Pancreas (tissue), 10 donors: ENCODE measurements at regions not wholly inside any gene's neighbourhood (a gene's known extent, or its start where the extent isn't known, plus 50 kb on each side); places are given as distances from the start of the nearest gene placed in this dataset.

Experiments
- ATAC-seq, 4 donors: fragments of 200-7000 bp; cut with Tn5 transposase; one replicate each; pipeline versions ENCODE4 v1.8.0 to v1.9.1; 2020; ENCODE audit warnings: mild to moderate bottlenecking in 4 of 4, moderate library complexity in 4 of 4
- DNase-seq, 6 donors: peaks; one replicate each; pipeline ENCODE4 v3.0.0-alpha.2; 2020
- FAIRE-seq: peaks from 2 replicates; lab custom pipeline; 2012; peaks lifted over from hg19 to GRCh38; lab: Jason Lieb, UNC
- H3K27ac ChIP-seq, 4 donors: fragments of 200-600 bp; sonication (generic); 1 replicate in 3 of 4; 2 replicates in 1 of 4; pipeline versions ENCODE4 v1.5.0 to v1.8.0; 2020
- H3K27me3 ChIP-seq, 4 donors: fragments of 200-600 bp; one replicate each; pipeline ENCODE4 v1.8.0; 2021
- H3K36me3 ChIP-seq, 3 donors: fragments of 200-600 bp; sonication (generic) in 1 of 3; one replicate each; pipeline versions ENCODE4 v1.5.0 to v1.8.0; 2020 to 2021
- H3K4me1 ChIP-seq, 3 donors: fragments of 200-600 bp; one replicate each; pipeline ENCODE4 v1.8.0; 2021
- H3K4me3 ChIP-seq, 4 donors: fragments of 200-600 bp; sonication (generic) in 2 of 4; one replicate each; pipeline versions ENCODE4 v1.5.0 to v1.8.0; 2020 to 2021
- H3K9me3 ChIP-seq, 4 donors: fragments of 200-600 bp; one replicate each; pipeline ENCODE4 v1.8.0; 2021
- CTCF ChIP-seq, 4 donors: fragments of 200-600 bp; sonication (generic) in 3 of 4; IDR thresholded peaks; one replicate each; pipeline versions ENCODE4 v1.5.0 to v1.8.0; 2021; ENCODE audit warnings: antibody characterized with exemption in 4 of 4
- WGBS, 2 donors: extraction: QIAGEN DNeasy Blood & Tissue Kit; methylation state at CpG; one replicate each; pipeline ENCODE4 v1.1.7; 2013; 5-methylcytosine and 5-hydroxymethylcytosine counted together
- intact Hi-C, 3 donors: fragments of 100-400 bp; cut with DNase I; formaldehyde crosslinking; loops; one replicate each; pipeline versions ENCODE4 v1.11.1 to v1.14.2; 2022
- donor health status: healthy with polysubstance abuse.
- donor health status: DM: no; HTN: no; CAD: no; lungs with moderate emphysema.
- donor health status: DM: no; HTN: no; CAD: no.
- donor health status: control.
- donor health status: control.
- donor health status: Bipolar disorder and iron deficiency.
- donor health status: DM: yes; HTN: yes; CAD: no.
- donor health status: DM: no; HTN: no; CAD: no.
- donor health status: DM: no; HTN: no; CAD: no.
- donor health status: DM: yes; HTN: yes; CAD: no.

GRCh38 chr15:69540622-69541021 lies 88.0 kb downstream of the RPLP1 start:
- 62 to 65% methylated on average over 9 of the region's 9 CpGs for WGBS, 2 donors
- H3K4me1 ChIP-seq, result no peaks in the 10 kb centered on the region
- no peaks in the 10 kb centered on the region for H3K27me3 ChIP-seq
- H3K4me3 ChIP-seq, result no peak overlapping the region
- ATAC-seq (peak in 1 of 4 donors; percentile 70), FAIRE-seq (no peak), DNase-seq (no peak)
- no peaks in the 10 kb centered on the region for H3K9me3 ChIP-seq
- no peaks in the 10 kb centered on the region for H3K36me3 ChIP-seq
- no peak overlapping the region for H3K27ac ChIP-seq
- intact Hi-C loops, result no loop called here
- no peak for TF ChIP-seq CTCF (IDR thresholded peaks at IDR 0.05)

- no peak overlapping the region for H3K27ac ChIP-seq
- ATAC-seq, result no peak
- FAIRE-seq, result no peak
- no peak overlapping the region for H3K4me3 ChIP-seq
- no peak for DNase-seq
- no peaks in the 10 kb centered on the region for H3K9me3 ChIP-seq
- 87 to 95% methylated on average over 7 of the region's 7 CpGs for WGBS, 2 donors
- no peaks in the 10 kb centered on the region for H3K27me3 ChIP-seq
- no peaks in the 10 kb centered on the region for H3K4me1 ChIP-seq
- no peaks in the 10 kb centered on the region for H3K36me3 ChIP-seq
- TF ChIP-seq CTCF (IDR thresholded peaks at IDR 0.05), result no peak
- intact Hi-C loops, result no loop called here
Measured at GRCh38 chr15:69542028-69542427, 89.4 kb downstream of the RPLP1 start.

- no peak for DNase-seq
- Histone ChIP-seq H3K4me3 (no peak overlapping the region), H3K27me3 (no peaks in the 10 kb centered on the region), H3K4me1 (no peaks in the 10 kb centered on the region), H3K27ac (no peak overlapping the region), H3K36me3 (no peaks in the 10 kb centered on the region), H3K9me3 (no peaks in the 10 kb centered on the region)
- no peak for FAIRE-seq
- ATAC-seq, result no peak
- no peak for TF ChIP-seq CTCF (IDR thresholded peaks at IDR 0.05)
- intact Hi-C loops, result no loop called here
- WGBS, 2 donors, result 43 to 70% methylated on average over 1 of the region's 1 CpG
Measured at GRCh38 chr15:69543681-69544364, 91.2 kb downstream of the RPLP1 start.

- Histone ChIP-seq H3K27ac (no peak overlapping the region), H3K9me3 (no peaks in the 10 kb centered on the region), H3K4me1 (no peaks in the 10 kb centered on the region), H3K4me3 (no peak overlapping the region), H3K36me3 (no peaks in the 10 kb centered on the region), H3K27me3 (no peaks in the 10 kb centered on the region)
- intact Hi-C loops, result no loop called here
- FAIRE-seq (no peak), ATAC-seq (no peak), DNase-seq (no peak)
- 56 to 61% methylated on average over 6 of the region's 6 CpGs for WGBS, 2 donors
- TF ChIP-seq CTCF (IDR thresholded peaks at IDR 0.05), result no peak
Measured at GRCh38 chr15:69544365-69545113, 91.9 kb downstream of the RPLP1 start.

GRCh38 chr15:69546182-69546581 lies 93.6 kb downstream of the RPLP1 start:
- no peak overlapping the region for H3K27ac ChIP-seq
- H3K9me3 ChIP-seq, result no peaks in the 10 kb centered on the region
- H3K27me3 ChIP-seq, result no peaks in the 10 kb centered on the region
- H3K36me3 ChIP-seq, result no peaks in the 10 kb centered on the region
- 46 to 81% methylated on average over 3 of the region's 3 CpGs for WGBS, 2 donors
- TF ChIP-seq CTCF (IDR thresholded peaks at IDR 0.05), result no peak
- ATAC-seq (no peak), FAIRE-seq (no peak), DNase-seq (no peak)
- intact Hi-C loops, result no loop called here
- no peaks in the 10 kb centered on the region for H3K4me1 ChIP-seq
- no peak overlapping the region for H3K4me3 ChIP-seq
